ENCODE measurements at regions not wholly inside any gene's neighbourhood (a gene's known extent, or its start where the extent isn't known, plus 50 kb on each side); places are given as distances from the start of the nearest gene placed in this dataset.

DNA sequence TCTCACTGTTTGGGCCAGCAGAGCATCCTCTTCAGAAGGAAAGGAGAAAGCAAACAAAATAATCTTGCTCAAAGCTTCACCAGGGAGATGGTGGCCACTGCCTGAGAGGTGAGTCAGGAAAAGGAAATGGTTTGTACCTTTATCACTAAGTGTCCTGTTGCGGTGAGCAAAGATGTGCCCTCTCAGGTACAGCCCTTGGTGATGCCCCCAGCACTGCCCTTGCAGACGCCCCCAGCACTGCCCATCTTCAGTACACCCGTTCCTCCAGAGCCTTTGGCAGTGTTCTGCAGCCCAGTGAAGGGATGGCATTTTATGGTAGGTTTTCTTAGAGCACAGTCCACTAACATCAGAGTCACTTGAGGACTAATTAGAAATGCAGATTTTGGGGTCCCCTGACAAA lies 92.3 kb downstream of the ZNF621 start:
- Mint-ChIP-seq H3K4me1 (peaks cover 46 to 47% of the 10 kb centered on the region in 2 experiments), H3K27ac (no peak overlapping the region), H3K9me3 (no peaks in the 10 kb centered on the region), H3K36me3 (ENCODE audit: insufficient read depth in 1 of 3, low read depth in 3 of 3) (no peaks in the 10 kb centered on the region; a peak in 2 of 7 replicates), H3K4me3 (no peak overlapping the region), H3K27me3 (ENCODE audit: low read depth) (no peaks in the 10 kb centered on the region; the same call in 1 of the 2 replicates)
- H3K27ac ChIP-seq (ENCODE audit: insufficient read length, low read depth, low read length), result no peak overlapping the region
- no peak overlapping the region for H4K8ac ChIP-seq (replicated peaks; ENCODE audit: insufficient read length, low read depth, low read length)
- H2BK120ac ChIP-seq (ENCODE audit: low read depth, low read length, poor library complexity, severe bottlenecking), result no peak overlapping the region
- WGBS (ENCODE audit: extremely low coverage, insufficient read length, low lambda C conversion rate), result no CpG with 5 or more reads among the region's 3 CpGs
- no peak overlapping the region for H2BK15ac ChIP-seq (ENCODE audit: low read depth, low read length)
- no peak overlapping the region for H2AFZ ChIP-seq (ENCODE audit: low read length)
- peaks cover 2% of the 10 kb centered on the region for H4K20me1 ChIP-seq (ENCODE audit: control insufficient read depth, insufficient read depth, insufficient read length)
- no peak overlapping the region for H4K91ac ChIP-seq (ENCODE audit: insufficient read length, low read depth, low read length)
- H3K79me1 ChIP-seq (ENCODE audit: insufficient read depth, low read depth, low read length, poor library complexity, severe bottlenecking), result no peaks in the 10 kb centered on the region
- no peak for DNase-seq
- no peak overlapping the region for H3K14ac ChIP-seq (ENCODE audit: insufficient read depth, low read length)
- H3K18ac ChIP-seq (ENCODE audit: insufficient read length, low read depth, low read length), result no peak overlapping the region
- H3K9me3 ChIP-seq (ENCODE audit: control insufficient read depth, low read depth, low read length), result no peaks in the 10 kb centered on the region
- no peak overlapping the region for H3K4ac ChIP-seq (ENCODE audit: low read depth, low read length)
- no peak overlapping the region for H2BK5ac ChIP-seq (ENCODE audit: insufficient read length, low read length)
- H2BK20ac ChIP-seq (ENCODE audit: low read depth, low read length, poor library complexity, severe bottlenecking), result no peak overlapping the region
- no peak overlapping the region for H3T11ph ChIP-seq (ENCODE audit: low read length)
- H3K23ac ChIP-seq (ENCODE audit: insufficient read length, low read depth, low read length), result no peak overlapping the region
- TF ChIP-seq, protein P1, sequence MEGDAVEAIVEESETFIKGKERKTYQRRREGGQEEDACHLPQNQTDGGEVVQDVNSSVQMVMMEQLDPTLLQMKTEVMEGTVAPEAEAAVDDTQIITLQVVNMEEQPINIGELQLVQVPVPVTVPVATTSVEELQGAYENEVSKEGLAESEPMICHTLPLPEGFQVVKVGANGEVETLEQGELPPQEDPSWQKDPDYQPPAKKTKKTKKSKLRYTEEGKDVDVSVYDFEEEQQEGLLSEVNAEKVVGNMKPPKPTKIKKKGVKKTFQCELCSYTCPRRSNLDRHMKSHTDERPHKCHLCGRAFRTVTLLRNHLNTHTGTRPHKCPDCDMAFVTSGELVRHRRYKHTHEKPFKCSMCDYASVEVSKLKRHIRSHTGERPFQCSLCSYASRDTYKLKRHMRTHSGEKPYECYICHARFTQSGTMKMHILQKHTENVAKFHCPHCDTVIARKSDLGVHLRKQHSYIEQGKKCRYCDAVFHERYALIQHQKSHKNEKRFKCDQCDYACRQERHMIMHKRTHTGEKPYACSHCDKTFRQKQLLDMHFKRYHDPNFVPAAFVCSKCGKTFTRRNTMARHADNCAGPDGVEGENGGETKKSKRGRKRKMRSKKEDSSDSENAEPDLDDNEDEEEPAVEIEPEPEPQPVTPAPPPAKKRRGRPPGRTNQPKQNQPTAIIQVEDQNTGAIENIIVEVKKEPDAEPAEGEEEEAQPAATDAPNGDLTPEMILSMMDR (conservative IDR thresholded peaks at IDR 0.05), result no peak
- H2AK5ac ChIP-seq (ENCODE audit: insufficient read length, low read length), result no peak overlapping the region
- H3K4me1 ChIP-seq (ENCODE audit: insufficient read depth, low read length), result peaks cover 5% of the 10 kb centered on the region; the same call in 1 of the 2 replicates
- H3K79me2 ChIP-seq (ENCODE audit: insufficient read depth, low read length), result no peaks in the 10 kb centered on the region
- no peak overlapping the region for H3K9ac ChIP-seq (ENCODE audit: extremely low read depth, insufficient read length, low read length)
- H3K23me2 ChIP-seq (ENCODE audit: insufficient read length, low read depth, low read length, poor library complexity, severe bottlenecking), result no peaks in the 10 kb centered on the region
- no peak overlapping the region for H3K56ac ChIP-seq (ENCODE audit: insufficient read length, low read depth, low read length)
- no peak overlapping the region for H2BK12ac ChIP-seq (ENCODE audit: insufficient read length, low read depth, low read length)
- H3K4me2 ChIP-seq (ENCODE audit: insufficient read depth, insufficient read length, low read length), result no peak overlapping the region
- no peak overlapping the region for H4K5ac ChIP-seq (ENCODE audit: insufficient read length, low read depth, low read length)
- H3K27me3 ChIP-seq (ENCODE audit: insufficient read depth, low read length), result no peaks in the 10 kb centered on the region

All from H9 (cell line).